H9 (cell line): ENCODE measurements at regions not wholly inside any gene's neighbourhood (a gene's known extent, or its start where the extent isn't known, plus 50 kb on each side); places are given as distances from the start of the nearest gene placed in this dataset.

Source experiments
- DNase-seq: peaks from one replicate; pipeline ENCODE4 v3.0.0-alpha.2; 2017
- H2AFZ ChIP-seq: one replicate; pipeline ENCODE4 v1.6.1; 2013; ENCODE audit warnings: mild to moderate bottlenecking, low read length, control low read depth, moderate library complexity
- H2AK5ac ChIP-seq: 2 replicates; pipeline ENCODE4 v1.6.1; 2013; ENCODE audit warnings: low read length, control low read depth, mixed read lengths; ENCODE audit not compliant: insufficient read length
- H2BK120ac ChIP-seq: one replicate; pipeline ENCODE4 v1.6.1; 2013; ENCODE audit warnings: low read depth, mild to moderate bottlenecking, low read length, control low read depth, inconsistent platforms; ENCODE audit not compliant: poor library complexity, severe bottlenecking
- H2BK12ac ChIP-seq: 2 replicates; pipeline ENCODE4 v1.6.1; 2013; ENCODE audit warnings: low read length, control low read depth, mixed read lengths, low read depth; ENCODE audit not compliant: insufficient read length
- H2BK15ac ChIP-seq: 2 replicates; pipeline ENCODE4 v1.6.1; 2013; ENCODE audit warnings: low read depth, low read length, control low read depth
- H2BK20ac ChIP-seq: one replicate; pipeline ENCODE4 v1.6.1; 2013; ENCODE audit warnings: low read depth, mild to moderate bottlenecking, low read length, control low read depth, inconsistent platforms; ENCODE audit not compliant: poor library complexity, severe bottlenecking
- H2BK5ac ChIP-seq: 2 replicates; pipeline ENCODE4 v1.6.1; 2013; ENCODE audit warnings: low read length, control low read depth, mixed read lengths; ENCODE audit not compliant: insufficient read length
- H3K14ac ChIP-seq: 2 replicates; pipeline ENCODE4 v1.6.1; 2013; ENCODE audit warnings: low read length, control low read depth; ENCODE audit not compliant: insufficient read depth
- H3K18ac ChIP-seq: 2 replicates; pipeline ENCODE4 v1.6.1; 2013; ENCODE audit warnings: low read depth, mild to moderate bottlenecking, mixed read lengths, low read length, control low read depth; ENCODE audit not compliant: insufficient read length
- H3K23ac ChIP-seq: 2 replicates; pipeline ENCODE4 v1.6.1; 2013; ENCODE audit warnings: low read length, control low read depth, mixed read lengths, low read depth; ENCODE audit not compliant: insufficient read length
- H3K23me2 ChIP-seq: 2 replicates; pipeline ENCODE4 v1.6.1; 2013; ENCODE audit warnings: low read depth, mild to moderate bottlenecking, mixed read lengths, low read length, control low read depth; ENCODE audit not compliant: insufficient read length, poor library complexity, severe bottlenecking
- H3K27ac ChIP-seq: 2 replicates; pipeline ENCODE4 v1.5.1; 2013; ENCODE audit warnings: low read length, control low read depth, mixed read lengths, low read depth; ENCODE audit not compliant: insufficient read length
- H3K27me3 ChIP-seq: 2 replicates; pipeline ENCODE4 v1.6.1; 2013; ENCODE audit warnings: low read length, control low read depth, inconsistent platforms; ENCODE audit not compliant: insufficient read depth
- H3K4ac ChIP-seq: 2 replicates; pipeline ENCODE4 v1.6.1; 2013; ENCODE audit warnings: low read depth, mild to moderate bottlenecking, control low read depth, inconsistent platforms, low read length, moderate library complexity
- H3K4me1 ChIP-seq: 2 replicates; pipeline ENCODE4 v1.6.1; 2013; ENCODE audit warnings: low read length, control low read depth, inconsistent platforms; ENCODE audit not compliant: insufficient read depth
- H3K4me2 ChIP-seq: 2 replicates; pipeline ENCODE4 v1.6.1; 2013; ENCODE audit warnings: low read length, control low read depth, mixed read lengths; ENCODE audit not compliant: insufficient read length, insufficient read depth
- H3K56ac ChIP-seq: 2 replicates; pipeline ENCODE4 v1.6.1; 2013; ENCODE audit warnings: low read depth, mild to moderate bottlenecking, mixed read lengths, low read length, control low read depth; ENCODE audit not compliant: insufficient read length
- H3K79me1 ChIP-seq: 2 replicates; pipeline ENCODE4 v1.6.1; 2013; ENCODE audit warnings: low read depth, mild to moderate bottlenecking, moderate library complexity, low read length, control low read depth, inconsistent platforms; ENCODE audit not compliant: insufficient read depth, poor library complexity, severe bottlenecking
- H3K79me2 ChIP-seq: 2 replicates; pipeline ENCODE4 v1.6.1; 2013; ENCODE audit warnings: low read length, control low read depth, inconsistent platforms; ENCODE audit not compliant: insufficient read depth
- H3K9ac ChIP-seq: 2 replicates; pipeline ENCODE4 v1.6.1; 2013; ENCODE audit warnings: low read length, control low read depth, mixed read lengths; ENCODE audit not compliant: insufficient read length; ENCODE audit errors: extremely low read depth
- H3K9me3 ChIP-seq: one replicate; pipeline ENCODE4 v1.6.1; 2013; ENCODE audit warnings: low read depth, low read length, inconsistent platforms; ENCODE audit not compliant: control insufficient read depth
- H3T11ph ChIP-seq: one replicate; pipeline ENCODE4 v1.6.1; 2013; ENCODE audit warnings: mild to moderate bottlenecking, low read length, control low read depth, inconsistent platforms
- H4K20me1 ChIP-seq: one replicate; pipeline ENCODE4 v1.6.1; 2013; ENCODE audit not compliant: control insufficient read depth, insufficient read length, insufficient read depth
- H4K5ac ChIP-seq: 2 replicates; pipeline ENCODE4 v1.6.1; 2013; ENCODE audit warnings: low read depth, mild to moderate bottlenecking, mixed read lengths, low read length, control low read depth; ENCODE audit not compliant: insufficient read length
- H4K8ac ChIP-seq: replicated peaks from 2 replicates; pipeline ENCODE4 v1.6.1; 2013; ENCODE audit warnings: low read length, control low read depth, mixed read lengths, low read depth; ENCODE audit not compliant: insufficient read length
- H4K91ac ChIP-seq: 2 replicates; pipeline ENCODE4 v1.6.1; 2013; ENCODE audit warnings: low read depth, mild to moderate bottlenecking, moderate library complexity, mixed read lengths, low read length, control low read depth; ENCODE audit not compliant: insufficient read length
- H3K27ac Mint-ChIP-seq, 3 experiments: 2 replicates in 2 of 3; 3 replicates in 1 of 3; pipeline ENCODE4 v1.8.0; 2020 to 2021; ENCODE audit warnings: mixed read lengths in 3 of 3, mild to moderate bottlenecking in 1 of 3, moderate library complexity in 1 of 3
- H3K27me3 Mint-ChIP-seq: 2 replicates; pipeline ENCODE4 v1.8.0; 2021; ENCODE audit warnings: low read depth, mild to moderate bottlenecking, moderate library complexity, mixed read lengths
- H3K36me3 Mint-ChIP-seq, 3 experiments: 2 replicates in 2 of 3; 3 replicates in 1 of 3; pipeline ENCODE4 v1.8.0; 2020 to 2021; ENCODE audit warnings: low read depth in 3 of 3, mixed read lengths in 3 of 3; ENCODE audit not compliant: insufficient read depth in 1 of 3
- H3K4me1 Mint-ChIP-seq, 2 experiments: 2 replicates each; pipeline ENCODE4 v1.8.0; 2020; ENCODE audit warnings: mixed read lengths in 2 of 2
- H3K4me3 Mint-ChIP-seq, 2 experiments: 2 replicates in 1 of 2; 3 replicates in 1 of 2; pipeline ENCODE4 v1.8.0; 2020 to 2021; ENCODE audit warnings: mild to moderate bottlenecking in 2 of 2, mixed read lengths in 2 of 2, moderate library complexity in 1 of 2
- H3K9me3 Mint-ChIP-seq, 2 experiments: 2 replicates in 1 of 2; 3 replicates in 1 of 2; pipeline ENCODE4 v1.8.0; 2020; ENCODE audit warnings: mild to moderate bottlenecking in 2 of 2, mixed read lengths in 2 of 2, moderate library complexity in 1 of 2
- WGBS: extraction: QIAGEN DNeasy Blood & Tissue Kit; methylation state at CpG from one replicate; pipeline ENCODE4 v1.1.7; 2013; ENCODE audit warnings: missing lambda C conversion rate, low lambda C conversion rate, mixed read lengths; ENCODE audit not compliant: insufficient read length; ENCODE audit errors: extremely low coverage; 5-methylcytosine and 5-hydroxymethylcytosine counted together
- TF ChIP-seq, protein P1 (sequence below): fragments of 200-600 bp; sonication (generic); conservative IDR thresholded peaks from 3 replicates; pipeline ENCODE4 v1.8.0; 2021; ENCODE audit warnings: antibody characterized with exemption, mild to moderate bottlenecking

DNA sequence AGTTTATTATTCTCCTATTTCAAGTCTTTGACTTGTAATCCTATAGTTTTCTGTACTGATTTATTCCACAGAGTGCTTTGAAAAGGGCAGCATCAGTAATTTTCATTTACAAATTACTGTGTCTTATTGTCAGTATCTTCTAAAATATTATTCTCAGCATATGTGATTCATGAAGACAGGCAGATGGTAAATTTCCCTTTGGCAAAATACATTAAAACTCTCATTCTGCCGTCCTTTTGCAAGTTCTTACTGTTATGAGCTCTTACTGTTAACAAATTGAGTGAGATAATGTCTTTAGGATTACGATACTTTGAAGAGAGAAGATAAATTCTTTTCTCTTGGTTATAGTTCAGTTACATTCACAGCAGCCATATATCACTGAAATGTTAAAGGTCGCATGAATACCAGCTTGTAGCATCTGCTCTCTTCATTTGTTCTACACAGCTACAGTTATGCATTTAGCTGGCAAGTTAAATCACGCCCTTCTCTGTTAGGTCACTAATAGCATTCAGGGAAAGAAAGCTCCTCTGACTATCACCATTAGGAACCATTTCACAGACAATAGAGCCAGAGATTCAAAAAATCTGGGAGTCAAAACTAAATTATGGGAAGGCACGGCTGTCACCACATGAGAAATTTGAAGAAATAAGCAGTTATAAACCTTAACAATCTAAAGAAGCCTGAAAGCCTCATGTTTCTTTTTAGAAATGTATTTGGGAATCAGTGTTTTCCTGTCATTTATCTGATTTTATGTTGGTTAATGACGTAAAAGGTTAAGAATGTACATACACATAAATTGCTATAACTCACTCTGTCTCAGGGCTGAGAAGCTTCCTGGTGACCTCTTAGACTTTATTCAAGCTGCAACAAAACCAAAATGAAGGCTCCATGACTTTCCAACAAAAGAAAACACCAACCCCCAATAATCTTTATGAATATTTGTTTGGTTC is 109.6 kb upstream of the SP4 start:
- Mint-ChIP-seq H3K27me3 (no peaks in the 10 kb centered on the region), H3K9me3 (no peaks in the 10 kb centered on the region; a peak in 1 of 5 replicates), H3K4me3 (no peak overlapping the region), H3K27ac (no peak overlapping the region; a peak in 1 of 7 replicates), H3K4me1 (peaks cover 15% of the 10 kb centered on the region in 2 experiments), H3K36me3 (no peaks in the 10 kb centered on the region)
- H4K5ac ChIP-seq = no peak overlapping the region
- H3K9ac ChIP-seq = no peak overlapping the region
- H3K14ac ChIP-seq = no peak overlapping the region
- H4K91ac ChIP-seq = no peak overlapping the region
- H3K23me2 ChIP-seq = no peaks in the 10 kb centered on the region
- TF ChIP-seq, protein P1, sequence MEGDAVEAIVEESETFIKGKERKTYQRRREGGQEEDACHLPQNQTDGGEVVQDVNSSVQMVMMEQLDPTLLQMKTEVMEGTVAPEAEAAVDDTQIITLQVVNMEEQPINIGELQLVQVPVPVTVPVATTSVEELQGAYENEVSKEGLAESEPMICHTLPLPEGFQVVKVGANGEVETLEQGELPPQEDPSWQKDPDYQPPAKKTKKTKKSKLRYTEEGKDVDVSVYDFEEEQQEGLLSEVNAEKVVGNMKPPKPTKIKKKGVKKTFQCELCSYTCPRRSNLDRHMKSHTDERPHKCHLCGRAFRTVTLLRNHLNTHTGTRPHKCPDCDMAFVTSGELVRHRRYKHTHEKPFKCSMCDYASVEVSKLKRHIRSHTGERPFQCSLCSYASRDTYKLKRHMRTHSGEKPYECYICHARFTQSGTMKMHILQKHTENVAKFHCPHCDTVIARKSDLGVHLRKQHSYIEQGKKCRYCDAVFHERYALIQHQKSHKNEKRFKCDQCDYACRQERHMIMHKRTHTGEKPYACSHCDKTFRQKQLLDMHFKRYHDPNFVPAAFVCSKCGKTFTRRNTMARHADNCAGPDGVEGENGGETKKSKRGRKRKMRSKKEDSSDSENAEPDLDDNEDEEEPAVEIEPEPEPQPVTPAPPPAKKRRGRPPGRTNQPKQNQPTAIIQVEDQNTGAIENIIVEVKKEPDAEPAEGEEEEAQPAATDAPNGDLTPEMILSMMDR = no peak
- H2BK15ac ChIP-seq = no peak overlapping the region
- no peaks in the 10 kb centered on the region for H3K27me3 ChIP-seq
- no peak overlapping the region for H3K56ac ChIP-seq
- no peak overlapping the region for H4K8ac ChIP-seq
- no peaks in the 10 kb centered on the region for H3K9me3 ChIP-seq
- no peak for DNase-seq
- no peak overlapping the region for H2BK12ac ChIP-seq
- no peak overlapping the region for H3K4me2 ChIP-seq
- WGBS = no CpG with 5 or more reads among the region's 6 CpGs
- no peak overlapping the region for H3K23ac ChIP-seq
- no peak overlapping the region for H3T11ph ChIP-seq
- H2BK20ac ChIP-seq = no peak overlapping the region
- no peak overlapping the region for H2BK120ac ChIP-seq
- H2AK5ac ChIP-seq = no peak overlapping the region
- H3K18ac ChIP-seq = no peak overlapping the region
- no peak overlapping the region for H2AFZ ChIP-seq
- H3K4ac ChIP-seq = no peak overlapping the region
- no peaks in the 10 kb centered on the region for H3K79me1 ChIP-seq
- no peak overlapping the region for H3K27ac ChIP-seq
- no peaks in the 10 kb centered on the region for H3K4me1 ChIP-seq
- H3K79me2 ChIP-seq = no peaks in the 10 kb centered on the region
- no peaks in the 10 kb centered on the region for H4K20me1 ChIP-seq
- no peak overlapping the region for H2BK5ac ChIP-seq
